OCI-LY7 (cell line): ENCODE measurements at regions not wholly inside any gene's neighbourhood (a gene's known extent, or its start where the extent isn't known, plus 50 kb on each side); places are given as distances from the start of the nearest gene placed in this dataset.

Experiments
- BruUV-seq: library from RNA; stranded (reverse); fragments of 400-500 nt; replicated peaks from 2 replicates; lab custom pipeline; 2021; lab: Mats Ljungman, UMichigan
- CTCF ChIA-PET: fragments of 300-600 bp; sonication (Branson Sonifier 250); formaldehyde crosslinking; loops from one replicate; lab custom pipeline; 2022; ENCODE audit warnings: antibody characterized with exemption; ENCODE audit not compliant: unreplicated experiment; lab: Charles Lee
- POLR2A ChIA-PET: fragments of 300-600 bp; sonication (Branson Sonifier 250); formaldehyde crosslinking; loops from one replicate; lab custom pipeline; 2022; ENCODE audit warnings: antibody characterized with exemption; lab: Charles Lee
- DNase-seq: peaks from one replicate; pipeline ENCODE4 v3.0.0-alpha.2; 2015; ENCODE audit warnings: low spot score
- H2AFZ ChIP-seq: fragments of 200-600 bp; sonication (generic), shearing (Covaris generic); 2 replicates; pipeline ENCODE4 v1.6.1; 2014; ENCODE audit warnings: mild to moderate bottlenecking, antibody characterized with exemption, low read length, moderate library complexity
- H3K27ac ChIP-seq: fragments of 200-600 bp; sonication (generic); 2 replicates; pipeline ENCODE4 v1.5.1; 2014; ENCODE audit warnings: mixed run types, low read depth, mild to moderate bottlenecking, moderate library complexity, low read length, inconsistent platforms; ENCODE audit not compliant: poor library complexity, severe bottlenecking
- H3K36me3 ChIP-seq: fragments of 200-600 bp; sonication (generic); 2 replicates; pipeline ENCODE4 v1.6.1; 2014; ENCODE audit warnings: mild to moderate bottlenecking, antibody characterized with exemption, low read length, moderate library complexity, mixed read lengths; ENCODE audit not compliant: insufficient read depth
- H3K4me1 ChIP-seq: fragments of 200-600 bp; sonication (generic); 2 replicates; pipeline ENCODE4 v1.5.1; 2014; ENCODE audit warnings: mild to moderate bottlenecking, low read length; ENCODE audit not compliant: insufficient read depth, poor library complexity, severe bottlenecking
- H3K4me2 ChIP-seq: fragments of 200-600 bp; sonication (generic); 2 replicates; pipeline ENCODE4 v1.6.1; 2014; ENCODE audit warnings: mild to moderate bottlenecking, low read length
- H3K4me3 ChIP-seq: fragments of 200-600 bp; sonication (generic); 2 replicates; pipeline ENCODE4 v1.5.1; 2014; ENCODE audit warnings: mild to moderate bottlenecking, low read depth, low read length; ENCODE audit not compliant: poor library complexity, severe bottlenecking
- H3K79me2 ChIP-seq: fragments of 200-600 bp; sonication (generic); 2 replicates; pipeline ENCODE4 v1.6.1; 2016; ENCODE audit warnings: low read depth, mild to moderate bottlenecking, low read length, moderate library complexity, mixed read lengths; ENCODE audit not compliant: insufficient read depth
- H3K9me2 ChIP-seq: fragments of 200-600 bp; sonication (generic); 2 replicates; pipeline ENCODE4 v1.6.1; 2016; ENCODE audit warnings: mild to moderate bottlenecking, low read length, mixed read lengths; ENCODE audit not compliant: insufficient read depth
- H3K9me3 ChIP-seq: fragments of 200-600 bp; sonication (generic); 2 replicates; pipeline ENCODE4 v1.6.1; 2014; ENCODE audit warnings: mild to moderate bottlenecking, mixed run types, low read length, mixed read lengths
- H4K20me1 ChIP-seq: fragments of 200-600 bp; sonication (generic); 2 replicates; pipeline ENCODE4 v1.6.1; 2014; ENCODE audit warnings: mild to moderate bottlenecking, antibody characterized with exemption, low read length, moderate library complexity, mixed read lengths; ENCODE audit not compliant: insufficient read depth
- CTCF ChIP-seq: fragments of 200-600 bp; sonication (generic); conservative IDR thresholded peaks from 2 replicates; pipeline ENCODE4 v1.5.1; 2014; ENCODE audit warnings: mild to moderate bottlenecking, antibody characterized with exemption, low read length, moderate library complexity, mixed read lengths
- EZH2phosphoT487 ChIP-seq: fragments of 200-600 bp; sonication (generic); IDR thresholded peaks from 2 replicates; pipeline ENCODE4 v1.6.1; 2018; ENCODE audit warnings: low read depth, borderline replicate concordance, mild to moderate bottlenecking, mixed run types, antibody characterized with exemption, low read length, moderate library complexity, mixed read lengths
- intact Hi-C: fragments of 100-400 bp; cut with micrococcal nuclease; formaldehyde crosslinking; loops from one replicate; pipeline ENCODE4 v1.10.0; 2022; ENCODE audit not compliant: unreplicated experiment

DNA sequence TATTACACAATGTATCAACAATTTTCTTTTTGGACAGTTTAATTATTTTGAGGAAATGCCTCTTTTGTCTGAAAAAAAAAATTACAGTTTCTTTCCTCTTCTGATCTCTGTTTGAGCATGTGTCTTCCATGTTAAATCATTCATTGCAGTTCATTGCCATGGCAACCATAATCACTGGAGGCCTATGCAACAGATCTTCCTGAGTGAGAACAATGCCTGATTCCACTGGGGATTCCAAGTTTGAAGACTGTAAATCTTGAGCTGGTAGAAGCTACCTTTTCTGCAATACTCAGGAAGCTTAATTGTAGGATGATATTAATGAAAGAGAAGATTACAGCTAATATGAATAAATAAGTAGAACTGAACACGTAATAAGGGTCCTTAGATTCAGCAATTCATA lies 721.4 kb upstream of the CNTNAP5 start:
- CTCF ChIA-PET, result no interaction called here
- BruUV-seq, result no TSS peak
- TF ChIP-seq EZH2phosphoT487, result no peak
- TF ChIP-seq CTCF, result no peak

More for the DNA sequence above, 721.4 kb upstream of the CNTNAP5 start:
- Histone ChIP-seq H3K4me2 (no peak overlapping the region), H3K4me3 (no peak overlapping the region), H3K9me3 (no peaks in the 10 kb centered on the region), H3K36me3 (no peaks in the 10 kb centered on the region), H2AFZ (no peak overlapping the region), H3K27ac (no peak overlapping the region), H4K20me1 (no peaks in the 10 kb centered on the region), H3K4me1 (no peaks in the 10 kb centered on the region), H3K79me2 (no peaks in the 10 kb centered on the region), H3K9me2 (no peaks in the 10 kb centered on the region)
- POLR2A ChIA-PET, result interaction anchor here (0.7 kb wide), 2 partner anchors 13 to 861 kb away, joined by 3 to 4 read pairs; no protein-coding TSS in a partner anchor
- intact Hi-C loops, result no loop called here
- no peak for DNase-seq
